ENCODE measurements at regions not wholly inside any gene's neighbourhood (a gene's known extent, or its start where the extent isn't known, plus 50 kb on each side); places are given as distances from the start of the nearest gene placed in this dataset.

- no peaks in the 10 kb centered on the region for H3K36me3 Mint-ChIP-seq
- no peak for TF ChIP-seq CTCF (IDR thresholded peaks at IDR 0.05; ENCODE audit: unreplicated experiment)
- H3K9me3 Mint-ChIP-seq, result peaks cover 15% of the 10 kb centered on the region
- no peak for DNase-seq (ENCODE audit: low spot score in 2 of 2, unreplicated experiment in 2 of 2)
- H3K27me3 Mint-ChIP-seq (ENCODE audit: low read depth), result no peaks in the 10 kb centered on the region
- no peak overlapping the region for H3K27ac Mint-ChIP-seq
- no peak overlapping the region for H3K4me3 Mint-ChIP-seq
- H3K4me1 Mint-ChIP-seq, result peaks cover 24% of the 10 kb centered on the region
Measured at GRCh38 chr5:179437341-179438001, 92.2 kb upstream of the ADAMTS2 start.

DNA sequence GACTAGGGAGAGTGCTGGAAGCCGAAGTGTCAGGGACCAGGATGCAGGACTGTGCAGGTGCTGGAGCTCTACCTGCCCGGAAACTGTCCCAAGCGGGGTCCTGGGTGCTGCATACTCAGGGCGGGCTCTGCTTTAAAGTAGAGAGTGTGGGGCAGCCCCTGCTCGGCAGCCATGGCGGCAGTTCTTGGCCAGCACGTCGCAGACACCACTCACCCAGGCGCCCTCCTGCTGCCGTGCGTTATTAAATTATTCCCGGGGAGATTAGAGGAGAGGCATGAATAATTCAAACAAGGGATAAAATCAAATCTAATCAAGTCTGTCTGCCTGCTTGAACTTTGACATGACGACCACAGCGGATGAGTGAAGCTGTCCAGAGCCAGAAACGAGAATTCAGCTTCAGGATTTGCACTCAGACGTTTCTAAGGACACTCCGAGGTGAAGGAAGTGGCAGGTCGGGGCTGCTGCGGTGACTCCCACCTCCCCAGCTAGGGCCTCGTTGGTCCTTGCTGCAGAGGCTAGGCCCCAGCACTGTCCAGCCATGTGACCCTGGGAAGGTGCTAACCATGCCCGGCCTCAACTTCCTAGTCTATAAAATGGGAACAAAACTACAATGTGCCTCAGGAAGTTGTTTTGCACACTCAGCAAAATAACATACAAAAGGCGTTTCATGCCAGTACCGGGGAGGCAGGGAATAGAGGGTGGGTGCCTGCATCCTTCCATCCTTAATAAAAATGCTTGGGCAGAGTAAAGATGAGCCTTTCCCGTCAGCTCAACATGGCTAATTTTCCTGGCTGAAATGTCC lies 91.3 kb upstream of the ADAMTS2 start:
- Mint-ChIP-seq H3K4me3 (no peak overlapping the region), H3K9me3 (peaks cover 16% of the 10 kb centered on the region), H3K27ac (no peak overlapping the region)

DNA sequence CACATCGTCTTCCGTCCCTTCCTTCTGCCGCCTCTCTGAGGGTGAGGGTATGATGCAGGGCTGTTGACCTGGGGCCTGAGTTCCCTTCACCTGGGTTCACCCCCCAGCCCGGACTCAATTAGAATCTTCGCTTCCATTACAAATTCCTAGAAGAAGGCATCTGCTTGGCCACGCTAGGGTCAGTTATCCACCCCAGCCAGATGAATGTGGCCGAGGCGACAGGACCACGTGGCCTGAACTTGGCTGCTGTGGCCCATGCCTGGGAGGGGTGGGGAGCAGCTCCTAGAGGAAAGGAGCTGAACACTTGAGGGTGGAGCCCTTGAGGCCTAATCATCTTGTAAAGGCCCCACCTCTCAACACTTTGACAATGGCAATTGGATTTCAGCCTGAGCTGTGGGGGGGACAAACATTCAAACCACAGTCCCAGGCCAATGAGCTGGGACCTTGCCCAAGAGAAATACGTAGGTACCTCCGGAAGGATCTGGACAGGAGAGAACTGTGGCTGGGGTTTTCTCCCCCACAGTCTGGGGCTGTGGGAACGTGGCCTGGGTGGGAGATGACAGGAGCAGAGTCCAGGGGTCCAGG lies 90.6 kb upstream of the ADAMTS2 start:
- H3K27ac Mint-ChIP-seq, result no peak overlapping the region
- no peaks in the 10 kb centered on the region for H3K27me3 Mint-ChIP-seq (ENCODE audit: low read depth)
- H3K9me3 Mint-ChIP-seq, result peaks cover 16% of the 10 kb centered on the region

More for the DNA sequence above, 91.3 kb upstream of the ADAMTS2 start:
- no peak for DNase-seq (ENCODE audit: low spot score in 2 of 2, unreplicated experiment in 2 of 2)
- Mint-ChIP-seq H3K36me3 (no peaks in the 10 kb centered on the region), H3K4me1 (peaks cover 24% of the 10 kb centered on the region), H3K27me3 (ENCODE audit: low read depth) (no peaks in the 10 kb centered on the region)
- TF ChIP-seq CTCF (IDR thresholded peaks at IDR 0.05; ENCODE audit: unreplicated experiment), result no peak

GRCh38 chr5:179435181-179435580 lies 89.9 kb upstream of the ADAMTS2 start:
- Mint-ChIP-seq H3K4me3 (no peak overlapping the region), H3K9me3 (peaks cover 16% of the 10 kb centered on the region), H3K27ac (no peak overlapping the region), H3K27me3 (ENCODE audit: low read depth) (no peaks in the 10 kb centered on the region), H3K4me1 (peaks cover 24% of the 10 kb centered on the region), H3K36me3 (no peaks in the 10 kb centered on the region)
- no peak for DNase-seq (ENCODE audit: low spot score in 2 of 2, unreplicated experiment in 2 of 2)
- no peak for TF ChIP-seq CTCF (IDR thresholded peaks at IDR 0.05; ENCODE audit: unreplicated experiment)

More for the DNA sequence above, 90.6 kb upstream of the ADAMTS2 start:
- Mint-ChIP-seq H3K4me3 (no peak overlapping the region), H3K36me3 (no peaks in the 10 kb centered on the region), H3K4me1 (peaks cover 24% of the 10 kb centered on the region)
- no peak for TF ChIP-seq CTCF (IDR thresholded peaks at IDR 0.05; ENCODE audit: unreplicated experiment)
- DNase-seq (ENCODE audit: low spot score in 2 of 2, unreplicated experiment in 2 of 2), result no peak

- no peak overlapping the region for H3K27ac Mint-ChIP-seq
- no peak for TF ChIP-seq CTCF (IDR thresholded peaks at IDR 0.05; ENCODE audit: unreplicated experiment)
- peaks cover 16% of the 10 kb centered on the region for H3K9me3 Mint-ChIP-seq
- H3K36me3 Mint-ChIP-seq, result no peaks in the 10 kb centered on the region
- peak in 1 of 2 experiments; percentile 10 for DNase-seq (ENCODE audit: low spot score in 2 of 2, unreplicated experiment in 2 of 2)
- H3K4me3 Mint-ChIP-seq, result no peak overlapping the region
- no peaks in the 10 kb centered on the region for H3K27me3 Mint-ChIP-seq (ENCODE audit: low read depth)
- H3K4me1 Mint-ChIP-seq, result peaks cover 17% of the 10 kb centered on the region
Measured at GRCh38 chr5:179432547-179432946, 87.3 kb upstream of the ADAMTS2 start.
